ENCODE measurements at regions not wholly inside any gene's neighbourhood (a gene's known extent, or its start where the extent isn't known, plus 50 kb on each side); places are given as distances from the start of the nearest gene placed in this dataset.

GRCh38 chr5:61805101-61805500 is 473.0 kb downstream of the ZSWIM6 start:
- Histone ChIP-seq H3K27ac (peak overlapping the region in 1 of 4 donors; percentile 14), H3K36me3 (replicated peaks in 1 of 2; ENCODE audit: insufficient read depth in 1 of 2, low read depth in 2 of 2) (no peaks in the 10 kb centered on the region), H3K4me1 (peaks cover 7% of the 10 kb centered on the region), H3K9me3 (no peaks in the 10 kb centered on the region), H3K4me3 (no peak overlapping the region), H3K27me3 (no peaks in the 10 kb centered on the region)
- DNase-seq: peak in 1 of 4 donors; percentile 3
- WGBS, 2 donors: 53 to 58% methylated on average over 5 of the region's 5 CpGs
- peak; percentile 40 for ATAC-seq
- TF ChIP-seq CTCF (IDR thresholded peaks at IDR 0.05) (no peak), POLR2A (IDR thresholded peaks at IDR 0.05) (no peak)
- intact Hi-C loops (cut with DNase I): no loop called here

- Histone ChIP-seq H3K27ac (no peak overlapping the region), H3K4me1 (peaks cover 7% of the 10 kb centered on the region), H3K36me3 (replicated peaks in 1 of 2; ENCODE audit: insufficient read depth in 1 of 2, low read depth in 2 of 2) (no peaks in the 10 kb centered on the region), H3K27me3 (no peaks in the 10 kb centered on the region), H3K4me3 (no peak overlapping the region), H3K9me3 (no peaks in the 10 kb centered on the region)
- DNase-seq: no peak
- no peak for ATAC-seq
- WGBS, 2 donors: 86 to 87% methylated on average over 3 of the region's 3 CpGs
- intact Hi-C loops (cut with DNase I): no loop called here
- TF ChIP-seq CTCF (IDR thresholded peaks at IDR 0.05) (no peak), POLR2A (IDR thresholded peaks at IDR 0.05) (no peak)
Measured at GRCh38 chr5:61806491-61807020, 474.5 kb downstream of the ZSWIM6 start.

- no peak overlapping the region for H3K27ac ChIP-seq
- intact Hi-C loops (cut with DNase I): no loop called here
- no peak overlapping the region for H3K4me3 ChIP-seq
- no peaks in the 10 kb centered on the region for H3K9me3 ChIP-seq
- TF ChIP-seq CTCF (IDR thresholded peaks at IDR 0.05) (no peak), POLR2A (IDR thresholded peaks at IDR 0.05) (no peak)
- 19 to 33% methylated on average over 3 of the region's 3 CpGs for WGBS, 2 donors
- H3K36me3 ChIP-seq (replicated peaks in 1 of 2; ENCODE audit: insufficient read depth in 1 of 2, low read depth in 2 of 2): no peaks in the 10 kb centered on the region
- no peak for ATAC-seq
- DNase-seq: no peak
- peaks cover 7% of the 10 kb centered on the region for H3K4me1 ChIP-seq
- H3K27me3 ChIP-seq: no peaks in the 10 kb centered on the region
Measured at GRCh38 chr5:61808091-61808490, 476.0 kb downstream of the ZSWIM6 start.

GRCh38 chr5:61808909-61809308 is 476.9 kb downstream of the ZSWIM6 start:
- Histone ChIP-seq H3K36me3 (replicated peaks in 1 of 2; ENCODE audit: insufficient read depth in 1 of 2, low read depth in 2 of 2) (no peaks in the 10 kb centered on the region), H3K9me3 (no peaks in the 10 kb centered on the region), H3K27me3 (no peaks in the 10 kb centered on the region), H3K4me3 (no peak overlapping the region), H3K27ac (no peak overlapping the region), H3K4me1 (peaks cover 7% of the 10 kb centered on the region)
- 91 to 94% methylated on average over 9 of the region's 9 CpGs for WGBS, 2 donors
- no peak for TF ChIP-seq CTCF (IDR thresholded peaks at IDR 0.05)
- no peak for TF ChIP-seq POLR2A (IDR thresholded peaks at IDR 0.05)
- no peak for ATAC-seq
- intact Hi-C loops (cut with DNase I): no loop called here
- DNase-seq: no peak

- no peak for ATAC-seq
- WGBS, 2 donors: 52 to 73% methylated on average over 4 of the region's 4 CpGs
- peak; percentile 12 to 59 (median 32) for DNase-seq
- Histone ChIP-seq H3K36me3 (replicated peaks in 1 of 2; ENCODE audit: insufficient read depth in 1 of 2, low read depth in 2 of 2) (no peaks in the 10 kb centered on the region), H3K27ac (no peak overlapping the region), H3K4me3 (no peak overlapping the region), H3K4me1 (peaks cover 8% of the 10 kb centered on the region), H3K27me3 (no peaks in the 10 kb centered on the region), H3K9me3 (no peaks in the 10 kb centered on the region)
- TF ChIP-seq POLR2A (IDR thresholded peaks at IDR 0.05) (no peak), CTCF (IDR thresholded peaks at IDR 0.05) (no peak)
- intact Hi-C loops (cut with DNase I): no loop called here
Measured at GRCh38 chr5:61809651-61810050, 477.6 kb downstream of the ZSWIM6 start.

Measured in body of pancreas (tissue), 4 donors.